Activated CD4-positive, alpha-beta T cell treated with anti-CD3 and anti-CD28 coated beads for 4 hours (primary cell): ENCODE measurements at regions not wholly inside any gene's neighbourhood (a gene's known extent, or its start where the extent isn't known, plus 50 kb on each side); places are given as distances from the start of the nearest gene placed in this dataset.
"Not testable (repeated sequence)": the region's sequence is repeated elsewhere in the genome, so short reads cannot be mapped to it uniquely, and the experiment has no call there.

ENCODE experiments used
- DNase-seq, 2 donors: peaks; one replicate each; pipeline ENCODE4 v3.0.0-alpha.2; 2020

DNA sequence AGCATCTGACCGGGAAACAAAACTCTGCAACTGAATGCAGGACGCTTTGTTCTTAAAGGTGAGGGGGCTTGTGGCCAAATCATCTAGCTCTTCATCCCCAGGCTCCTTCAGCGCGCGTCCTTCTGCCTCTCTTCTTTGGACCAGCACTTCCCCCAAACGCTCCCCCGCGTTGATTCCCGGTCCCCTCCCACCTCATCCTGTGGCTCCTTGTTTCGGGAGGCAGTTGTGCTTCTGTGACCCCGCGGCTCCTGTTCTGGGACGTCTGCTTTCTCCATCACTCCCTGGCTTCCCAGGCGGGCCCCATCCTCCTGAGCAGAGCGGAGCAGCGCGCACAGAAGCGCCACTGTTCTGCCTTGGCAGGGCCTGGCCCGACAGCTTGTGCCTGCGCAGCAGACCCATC lies 109.7 kb upstream of the ZNG1E start:
- not testable (repeated sequence) for DNase-seq

DNA sequence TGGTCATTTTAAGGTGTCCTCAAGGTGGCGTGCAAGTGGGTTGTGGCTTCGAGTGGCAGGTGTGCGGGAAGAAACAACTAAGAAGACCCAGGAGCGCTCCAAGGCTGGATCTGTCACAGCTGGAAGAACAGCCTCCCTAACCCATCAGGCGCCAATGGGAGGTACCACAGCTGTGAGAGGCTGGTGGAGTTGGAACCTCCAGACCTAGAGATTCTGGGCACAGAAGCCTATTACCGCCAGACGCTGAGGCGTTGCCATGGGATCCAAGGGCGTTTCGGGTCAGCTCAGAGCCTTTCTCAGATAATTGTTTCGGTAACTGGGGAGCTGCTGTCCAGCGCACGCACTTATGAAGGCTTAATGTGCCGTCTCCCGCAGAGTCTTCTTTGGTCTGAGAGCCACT lies 156.7 kb upstream of the ZNG1E start:
- not testable (repeated sequence) for DNase-seq

DNA sequence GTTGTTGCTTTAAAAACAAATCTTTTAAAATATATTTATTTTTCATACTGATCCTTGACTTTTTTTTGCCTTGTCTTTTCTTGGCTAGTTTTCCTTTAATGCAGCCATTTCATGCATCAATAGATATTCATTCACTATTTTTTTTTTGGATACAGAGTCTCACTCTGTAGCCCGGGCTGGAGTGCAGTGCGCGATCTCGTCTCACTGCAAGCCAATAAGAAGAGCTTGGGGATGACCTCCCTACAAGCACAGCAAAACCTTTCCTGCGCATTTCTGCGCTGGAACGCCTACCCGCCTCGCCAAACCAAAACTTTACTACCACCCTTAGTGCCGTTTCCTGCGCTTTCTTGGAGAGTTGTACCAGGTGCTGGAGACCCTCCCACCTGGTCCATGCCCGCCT lies 161.3 kb upstream of the ZNG1E start:
- not testable (repeated sequence) for DNase-seq

DNA sequence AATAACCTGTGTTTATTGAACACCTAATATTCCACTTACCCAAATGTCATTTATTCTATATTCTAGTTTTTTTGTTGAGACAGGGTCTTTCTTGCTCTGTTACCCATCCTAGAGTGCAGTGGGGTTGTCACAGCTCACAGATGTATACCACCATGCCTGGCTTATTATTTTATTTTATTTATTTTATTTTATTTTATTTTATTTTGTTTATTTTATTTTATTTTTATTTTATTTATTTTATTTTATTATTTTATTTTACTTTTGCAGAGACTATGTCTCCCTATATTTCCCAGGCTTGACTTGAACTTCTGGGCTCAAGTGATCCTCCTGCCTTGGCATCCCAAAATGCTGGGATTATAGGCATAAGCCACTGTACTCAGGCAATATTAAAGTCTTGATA lies 167.8 kb upstream of the ZNG1E start:
- DNase-seq: not testable (repeated sequence)

DNA sequence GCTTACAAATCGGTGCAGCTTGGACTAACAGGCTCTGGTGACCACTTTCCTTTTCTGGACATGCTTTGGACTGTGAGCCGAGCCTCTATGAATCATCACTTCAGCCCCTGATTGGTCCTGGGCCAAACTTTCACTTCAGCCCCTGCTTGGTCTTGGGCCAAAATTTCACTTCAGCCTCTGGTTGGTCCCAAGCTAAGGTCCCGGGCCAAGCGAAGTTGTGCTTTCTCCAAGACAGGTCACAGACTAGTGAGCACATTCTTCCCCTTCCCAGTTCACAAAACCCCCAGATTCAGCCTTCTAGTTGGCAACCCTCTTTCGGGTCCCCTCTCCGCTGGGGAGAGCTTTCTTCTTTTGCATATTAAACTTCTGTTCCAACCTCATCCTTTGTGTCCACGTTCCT lies 171.0 kb upstream of the ZNG1E start:
- DNase-seq: not testable (repeated sequence)

DNA sequence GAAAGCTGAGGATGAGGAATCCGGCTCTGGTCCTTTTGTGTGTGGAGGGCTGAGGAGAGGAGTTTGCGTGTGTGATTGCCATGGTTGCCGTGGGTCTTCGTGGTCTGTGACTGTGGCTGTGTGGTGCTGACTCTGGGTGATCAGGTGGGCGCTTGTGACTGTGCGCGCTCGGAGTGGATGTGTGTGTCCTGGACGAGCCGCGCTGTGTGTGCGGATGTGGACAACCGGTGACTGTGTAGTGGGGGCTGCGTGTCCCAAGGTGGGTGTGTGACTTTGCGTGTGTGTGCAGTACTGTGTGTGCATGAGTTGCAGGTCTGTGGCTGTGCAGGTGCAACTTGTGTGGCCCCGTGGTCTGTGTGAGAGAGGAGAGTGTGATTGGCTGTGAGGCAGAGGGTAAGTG lies 172.0 kb upstream of the ZNG1E start:
- DNase-seq: not testable (repeated sequence)

DNA sequence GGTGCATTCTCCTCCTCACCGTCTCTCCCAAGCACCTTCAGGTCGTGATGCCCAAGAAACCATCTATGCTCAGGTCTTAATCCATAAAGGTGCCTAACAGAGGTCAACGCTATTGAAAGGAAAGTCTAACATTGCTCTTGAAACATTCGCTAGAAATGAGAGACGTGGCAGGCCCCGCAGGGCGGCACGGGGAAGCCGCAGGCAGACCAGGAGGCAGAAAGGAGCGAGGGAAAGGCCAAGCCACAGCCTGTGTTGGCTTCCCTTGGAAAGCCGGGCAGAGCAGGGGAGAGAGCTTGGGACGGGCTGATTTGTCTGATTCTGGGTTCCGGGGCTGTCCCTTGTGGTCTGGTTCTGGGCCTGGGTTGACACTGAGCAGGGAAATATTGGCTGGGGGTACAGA lies 192.8 kb upstream of the ZNG1E start:
- not testable (repeated sequence) for DNase-seq

DNA sequence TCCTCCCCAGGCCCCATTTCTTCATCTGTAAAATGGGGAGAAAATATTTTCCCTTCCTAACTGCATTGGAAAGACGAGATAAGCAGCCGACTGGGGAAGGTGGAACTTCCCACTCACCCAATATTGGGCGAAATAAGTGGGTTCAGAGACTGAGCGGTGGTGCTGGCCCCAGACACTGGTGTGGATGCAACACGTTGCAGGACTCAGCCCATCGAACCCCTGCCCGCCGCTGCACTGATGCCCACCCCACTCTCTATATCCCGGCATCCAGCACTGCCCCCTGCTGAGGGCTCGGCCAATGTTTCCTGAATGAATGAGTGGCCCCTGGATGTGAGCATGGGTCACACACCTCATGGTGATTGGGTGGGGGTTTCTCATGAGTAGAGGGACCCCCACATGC lies 194.4 kb upstream of the ZNG1E start:
- DNase-seq: not testable (repeated sequence)

DNA sequence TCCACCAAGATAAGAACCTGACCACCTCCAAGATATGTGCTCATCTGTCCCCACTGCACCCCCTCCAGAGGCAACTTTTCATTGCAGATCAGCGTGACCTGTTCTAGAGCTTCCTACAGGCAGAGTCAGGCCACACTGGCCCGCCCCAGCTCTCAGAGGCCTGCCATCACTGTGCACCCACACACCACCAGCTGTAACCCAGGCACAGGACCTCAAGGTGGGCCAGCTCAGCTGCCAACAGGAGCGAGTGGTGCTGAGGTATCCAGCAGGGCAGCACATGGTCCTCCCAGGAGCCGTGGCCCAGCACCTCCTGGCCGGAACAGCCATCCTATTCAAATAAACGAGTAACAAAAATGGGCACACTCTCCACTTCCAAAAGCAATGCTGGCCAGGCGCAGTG lies 189.9 kb upstream of the FOXD4L5 start:
- not testable (repeated sequence) for DNase-seq

DNA sequence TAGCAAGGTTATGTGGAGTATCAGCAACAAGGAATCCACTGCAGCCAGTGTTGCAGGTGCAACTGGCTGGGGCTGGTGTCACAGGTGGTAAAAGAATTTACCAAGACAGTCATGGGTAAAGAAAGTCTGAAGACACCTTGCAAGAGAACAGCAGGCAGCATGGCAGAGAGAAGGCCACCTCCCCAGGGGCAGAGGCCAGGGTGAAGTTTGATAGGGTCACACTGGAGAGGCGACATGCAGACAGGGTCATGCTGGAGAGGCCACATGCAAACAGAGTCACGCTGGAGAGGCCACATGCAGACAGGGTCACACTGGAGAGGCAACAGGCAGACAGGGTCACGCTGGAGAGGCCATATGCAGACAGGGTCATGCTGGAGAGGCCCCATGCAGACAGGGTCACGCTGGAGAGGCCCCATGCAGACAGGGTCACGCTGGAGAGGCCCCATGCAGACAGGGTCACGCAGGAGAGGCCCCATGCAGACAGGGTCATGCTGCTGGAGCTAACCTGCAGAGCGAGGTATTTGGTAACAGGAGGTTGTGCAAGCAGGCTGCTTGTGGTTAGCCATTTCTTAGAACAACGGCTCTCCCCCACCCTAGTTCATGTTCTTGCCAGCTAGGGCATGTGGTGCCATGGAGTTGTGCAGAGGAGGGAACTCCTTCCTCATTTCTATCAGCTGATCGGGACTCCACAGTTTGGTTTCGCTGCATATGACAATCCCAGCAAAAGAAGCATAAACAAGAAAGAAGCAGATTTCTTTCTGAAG lies 188.2 kb upstream of the FOXD4L5 start:
- not testable (repeated sequence) for DNase-seq

DNA sequence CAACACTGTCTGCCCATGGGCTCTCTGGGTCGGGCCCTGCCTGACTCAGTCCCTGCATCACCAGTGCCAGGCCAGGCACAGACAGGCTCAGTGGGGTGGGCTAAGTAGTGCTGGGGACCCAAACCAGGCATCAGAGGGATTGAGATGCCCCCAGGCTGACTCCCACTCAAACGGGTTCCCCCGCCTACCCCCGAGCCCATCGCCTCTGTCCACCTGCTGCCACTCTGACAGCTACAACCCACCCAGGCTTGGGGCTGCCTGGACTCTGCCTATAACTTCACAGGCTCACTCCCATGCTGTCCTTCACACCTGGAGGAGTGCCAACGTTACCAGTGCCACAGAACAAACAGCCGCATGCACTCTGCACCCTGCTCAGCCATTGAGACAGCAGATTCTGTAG lies 186.1 kb upstream of the FOXD4L5 start:
- DNase-seq: not testable (repeated sequence)

DNA sequence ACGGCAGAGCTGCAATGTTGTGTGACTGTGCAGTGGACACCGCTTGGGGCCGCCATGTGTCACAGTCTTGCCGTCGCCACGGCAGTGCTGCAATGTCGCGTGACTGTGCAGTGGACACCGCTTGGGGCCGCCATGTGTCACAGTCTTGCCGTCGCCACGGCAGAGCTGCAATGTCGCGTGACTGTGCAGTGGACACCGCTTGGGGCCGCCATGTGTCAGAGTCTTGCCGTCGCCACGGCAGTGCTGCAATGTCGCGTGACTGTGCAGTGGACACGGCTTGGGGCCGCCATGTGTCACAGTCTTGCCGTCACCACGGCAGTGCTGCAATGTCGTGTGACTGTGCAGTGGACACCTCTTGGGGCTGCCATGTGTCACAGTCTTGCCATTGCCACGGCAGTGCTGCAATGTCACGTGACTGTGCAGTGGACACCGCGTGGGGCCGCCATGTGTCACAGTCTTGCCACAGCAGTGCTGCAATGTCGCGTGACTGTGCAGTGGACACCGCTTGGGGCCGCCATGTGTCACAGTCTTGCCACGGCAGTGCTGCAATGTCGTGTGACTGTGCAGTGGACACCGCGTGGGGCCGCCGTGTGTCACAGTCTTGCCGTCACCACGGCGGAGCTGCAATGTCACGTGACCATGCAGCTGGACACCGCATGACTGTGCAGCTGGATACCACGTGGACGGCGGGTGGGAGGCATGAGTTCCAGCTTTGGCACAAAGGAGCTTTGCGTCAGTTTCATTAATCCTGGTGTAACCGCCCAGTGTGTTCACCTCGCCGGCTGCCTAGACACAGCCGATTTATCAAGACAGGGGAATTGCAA lies 182.1 kb upstream of the FOXD4L5 start:
- DNase-seq: not testable (repeated sequence)

DNA sequence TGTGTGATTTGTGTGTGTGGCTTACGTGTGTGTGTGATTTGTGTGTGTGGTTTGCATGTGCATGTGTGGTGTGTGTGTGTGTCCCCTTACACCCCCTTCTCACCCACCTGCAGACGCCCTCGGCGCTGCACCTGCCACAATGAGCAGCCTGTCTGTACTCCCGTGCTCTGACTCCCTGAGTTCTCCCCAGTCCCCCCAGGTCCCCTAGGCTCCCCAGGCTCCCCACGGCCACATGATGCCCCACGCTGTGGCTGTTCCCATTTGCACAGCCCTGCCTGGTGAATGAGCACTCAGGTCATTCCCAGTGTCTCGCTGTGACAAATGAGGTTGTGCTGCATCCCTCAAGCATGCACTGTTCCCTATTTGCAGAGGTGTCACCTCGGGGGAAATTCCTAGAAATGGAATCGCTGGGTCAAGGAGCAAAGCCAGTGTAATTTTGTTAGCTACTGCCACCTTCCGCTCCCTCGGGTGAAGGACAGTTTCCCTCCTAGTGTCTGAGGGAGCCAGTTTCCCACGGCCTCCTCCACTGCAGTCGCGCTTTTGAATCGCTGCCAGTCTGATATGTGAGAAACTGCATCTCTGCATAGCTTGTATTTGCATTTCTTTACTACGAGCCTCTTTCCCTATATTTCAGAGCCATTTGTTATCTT lies 180.4 kb upstream of the FOXD4L5 start:
- DNase-seq: not testable (repeated sequence)

DNA sequence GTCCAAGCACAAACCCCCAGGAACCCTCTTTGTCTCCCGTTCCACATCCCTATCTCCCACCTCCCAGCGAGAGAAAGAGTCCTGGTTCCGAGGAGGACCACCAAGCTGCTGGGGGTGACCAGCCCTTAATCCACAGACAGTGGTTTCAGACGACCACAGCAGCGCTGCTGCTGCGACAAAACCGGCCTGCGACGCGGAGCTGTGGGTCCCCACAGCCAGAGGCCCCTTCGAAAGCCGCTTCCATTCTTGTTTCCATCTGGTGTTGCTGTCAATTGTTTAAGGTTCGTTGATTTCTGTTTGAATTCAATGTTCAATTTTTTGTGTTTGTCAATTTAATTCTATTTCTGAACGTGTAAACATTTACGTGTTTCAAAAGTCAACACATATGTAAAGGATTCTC lies 177.5 kb upstream of the FOXD4L5 start:
- not testable (repeated sequence) for DNase-seq

DNA sequence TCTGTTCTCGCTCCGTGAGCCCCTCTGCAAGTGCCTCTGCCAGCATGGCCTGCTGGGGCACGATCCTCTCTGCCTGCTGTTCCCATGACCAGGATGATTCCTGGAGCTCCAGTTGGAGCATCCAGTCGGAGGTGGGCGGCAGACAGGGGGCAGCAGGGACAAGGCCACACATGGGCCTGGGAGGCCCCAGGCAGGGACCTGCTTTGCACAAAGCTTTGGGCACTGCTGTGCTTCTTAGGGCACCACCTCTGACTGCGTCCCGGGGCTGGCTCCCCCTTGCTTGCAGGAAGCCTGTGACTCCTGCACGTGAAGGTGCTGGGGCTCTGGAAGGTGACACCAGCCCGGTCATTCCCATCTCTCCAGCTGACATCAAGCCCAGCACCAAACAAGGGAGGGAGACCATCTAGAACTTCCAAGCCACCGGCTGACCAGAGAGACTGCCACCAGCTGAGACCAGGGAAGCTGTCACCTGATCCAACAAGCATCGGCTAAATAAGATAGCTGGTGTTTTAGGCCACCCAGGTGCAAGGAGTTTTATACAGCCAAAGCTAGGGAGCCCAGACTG lies 174.8 kb upstream of the FOXD4L5 start:
- no peak for DNase-seq

DNA sequence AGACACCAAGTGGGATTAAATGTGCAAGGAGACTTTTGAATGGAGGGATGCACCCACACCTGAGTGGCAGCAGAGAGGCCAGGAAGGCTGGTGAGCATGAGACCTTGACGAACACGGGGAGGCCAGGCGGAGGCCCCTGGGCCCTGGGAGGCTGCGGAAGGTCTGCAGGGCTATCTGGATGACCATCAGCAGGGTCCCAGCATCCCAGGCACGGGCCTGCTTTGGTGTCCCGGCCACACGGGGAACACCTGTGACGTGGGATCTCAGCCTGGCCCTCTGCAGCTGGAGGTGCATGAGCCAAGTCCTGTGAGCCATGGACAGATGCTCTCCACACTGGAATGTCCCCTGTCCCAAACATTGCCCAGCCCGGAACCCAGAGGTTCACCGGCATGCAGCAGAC lies 174.0 kb upstream of the FOXD4L5 start:
- no peak for DNase-seq

DNA sequence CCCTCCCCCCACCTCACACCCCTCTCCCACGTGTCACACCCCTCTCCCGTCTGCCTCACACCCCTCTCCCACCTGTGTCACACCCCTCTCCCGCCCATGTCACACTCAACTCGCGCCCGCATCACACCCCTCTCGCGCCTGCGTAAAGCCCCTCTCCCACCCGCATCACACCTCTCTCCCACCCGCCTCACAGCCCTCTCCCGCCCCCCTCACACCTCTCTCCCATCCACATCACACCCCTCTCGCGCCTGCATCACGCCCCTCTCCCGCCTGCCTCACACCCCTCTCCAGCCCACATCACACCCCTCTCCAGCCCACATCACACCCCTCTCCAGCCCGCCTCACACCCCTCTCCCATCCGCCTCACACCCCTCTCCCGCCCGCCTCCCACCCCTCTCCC lies 173.5 kb upstream of the FOXD4L5 start:
- no peak for DNase-seq

DNA sequence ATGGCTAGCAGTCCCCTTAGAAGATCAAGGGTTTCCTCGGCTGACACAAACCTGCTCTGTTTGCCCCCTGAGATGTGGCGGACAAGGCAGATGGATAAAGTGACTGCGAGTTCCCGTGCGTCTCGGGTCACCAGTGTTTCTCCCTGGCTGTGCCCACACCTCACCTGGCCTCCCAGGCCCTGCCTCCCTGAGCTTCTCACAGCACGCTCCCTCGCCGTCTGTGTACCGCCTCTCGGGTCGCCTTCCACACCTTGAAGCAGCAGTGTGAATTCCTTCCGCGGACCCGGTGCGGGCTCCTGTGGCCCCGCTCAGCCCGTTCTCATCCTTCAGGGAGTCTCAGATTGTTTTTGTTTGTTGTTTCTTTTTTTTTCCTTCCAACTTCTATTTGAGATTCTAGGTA lies 172.0 kb upstream of the FOXD4L5 start:
- DNase-seq: not testable (repeated sequence)

DNA sequence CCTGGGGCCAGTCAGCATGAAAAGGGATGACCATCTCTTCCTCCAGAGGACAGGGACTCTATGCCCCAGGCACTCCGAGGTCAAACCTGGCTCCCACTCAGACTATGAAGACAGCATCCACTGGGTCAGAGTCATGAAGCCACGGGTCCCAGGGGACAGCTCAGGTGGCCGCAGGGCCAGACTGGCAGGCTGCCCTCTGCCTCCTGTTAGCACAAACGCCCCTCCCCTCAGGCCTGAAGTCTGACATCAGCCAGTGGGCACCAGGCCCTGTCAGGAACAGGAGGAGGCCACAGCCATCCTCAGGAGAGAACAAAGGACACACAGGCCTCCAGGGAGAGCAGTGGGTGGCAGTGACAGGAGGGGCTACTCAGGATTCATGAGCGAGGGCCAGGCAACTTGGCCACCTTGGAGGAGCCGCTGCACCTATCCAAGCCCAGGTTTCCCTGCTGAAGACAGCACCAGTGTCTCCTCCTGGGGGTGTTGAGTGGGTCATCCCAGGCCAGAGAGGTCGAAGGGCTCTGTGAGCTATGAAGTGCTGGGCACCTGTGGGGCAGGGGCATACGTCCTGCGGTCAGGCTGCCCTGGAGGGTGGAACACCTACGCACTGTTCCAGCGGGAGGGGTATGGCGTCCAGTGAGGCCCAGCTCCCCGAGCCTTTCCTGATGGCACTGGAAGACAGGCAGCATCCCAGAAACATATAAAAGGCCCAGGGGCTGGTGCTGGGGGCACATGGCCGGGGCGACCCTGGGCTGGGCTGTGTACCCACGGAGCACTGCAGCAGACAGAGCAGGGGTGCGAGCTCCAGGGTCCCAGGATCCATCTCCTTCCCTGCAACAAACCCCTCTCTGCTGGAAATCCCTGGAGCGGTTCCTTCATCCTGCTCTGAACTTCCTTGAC lies 171.0 kb upstream of the FOXD4L5 start:
- DNase-seq: not testable (repeated sequence)

DNA sequence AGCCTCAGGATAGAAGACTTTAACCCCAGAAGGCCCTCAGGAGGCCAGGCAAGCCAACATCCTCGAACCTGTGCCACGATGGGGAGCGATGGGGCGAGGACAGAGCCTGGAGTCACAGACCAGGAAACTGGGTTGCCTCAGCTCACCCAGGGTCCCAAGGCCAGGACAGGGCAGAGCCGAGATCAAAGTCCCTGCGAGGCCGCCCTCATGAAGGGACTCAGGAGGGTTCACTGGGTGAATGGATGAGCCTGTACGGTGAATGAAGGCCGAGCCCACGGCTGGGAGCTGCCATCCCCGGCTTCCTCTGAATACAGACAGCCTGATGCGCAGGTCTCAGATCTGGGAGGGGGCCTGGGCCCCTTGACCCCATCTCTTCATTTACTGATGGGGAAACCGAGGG lies 170.1 kb upstream of the FOXD4L5 start:
- not testable (repeated sequence) for DNase-seq

DNA sequence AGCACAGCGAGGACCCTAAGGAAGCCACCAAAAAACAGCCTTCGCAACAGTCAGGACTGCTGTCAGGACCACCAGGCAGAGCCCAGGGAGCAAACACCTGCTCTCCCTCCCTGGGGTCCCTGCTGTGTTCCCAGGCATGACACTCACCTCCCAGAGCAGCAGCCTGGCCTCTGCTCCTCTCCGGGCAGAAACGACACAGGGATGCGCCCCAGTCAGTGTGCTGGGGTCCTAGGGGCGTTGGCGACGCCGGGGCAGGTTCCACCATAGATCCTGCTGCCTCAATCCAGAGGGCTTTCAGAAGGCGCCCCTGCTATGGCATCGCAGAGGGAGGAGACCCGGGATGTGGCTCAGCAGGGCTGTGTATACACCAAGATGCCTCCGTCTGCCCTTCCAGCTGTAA lies 169.7 kb upstream of the FOXD4L5 start:
- not testable (repeated sequence) for DNase-seq

DNA sequence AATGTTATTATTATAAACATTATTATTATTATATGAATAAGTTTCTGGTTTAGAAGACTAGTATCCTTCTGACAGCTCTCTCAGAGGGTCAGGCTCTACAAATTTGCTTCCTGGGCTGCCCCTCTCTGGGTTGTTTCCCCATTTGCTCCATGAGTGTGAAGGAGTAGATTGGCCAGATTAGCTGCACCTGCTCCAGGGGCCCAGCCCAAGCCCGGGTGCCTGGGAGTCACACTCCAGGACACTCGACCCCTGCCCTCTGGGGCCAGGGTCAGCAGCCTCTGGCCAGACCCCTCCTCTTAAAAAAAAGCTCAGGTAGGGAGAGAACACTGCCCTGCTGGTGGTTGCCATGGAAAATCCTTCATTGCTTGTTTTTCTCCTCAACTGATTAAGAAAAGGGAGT lies 169.0 kb upstream of the FOXD4L5 start:
- DNase-seq: not testable (repeated sequence)
